ENCODE measurements at regions not wholly inside any gene's neighbourhood (a gene's known extent, or its start where the extent isn't known, plus 50 kb on each side); places are given as distances from the start of the nearest gene placed in this dataset.

DNA sequence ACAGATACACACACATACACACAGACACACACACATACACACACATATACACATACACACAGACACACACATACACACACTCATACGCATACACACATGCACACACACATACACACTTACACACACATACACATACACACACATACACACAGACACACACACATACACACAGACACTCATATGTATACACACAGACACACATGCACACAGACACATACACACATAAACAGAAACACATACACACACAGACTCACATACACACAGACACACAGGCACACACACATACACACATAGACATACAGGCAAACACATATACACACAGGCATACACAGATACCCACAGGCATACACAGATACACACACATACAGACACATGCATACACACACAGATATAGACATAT, 143.9 kb upstream of the LYZL2 start:
- no peak overlapping the region for H3K4me3 ChIP-seq (ENCODE audit: low read depth, poor library complexity, severe bottlenecking)
- intact Hi-C loops (cut with DNase I; ENCODE audit: low total_unique reads), result no loop called here
- 74 to 76% methylated on average over 1 of the region's 1 CpG for WGBS, 2 donors
- no peak for DNase-seq (ENCODE audit: low spot score in 2 of 2)
- no peak for TF ChIP-seq POLR2A (IDR thresholded peaks at IDR 0.05)

GRCh38 chr10:30770816-30771215, 141.3 kb upstream of the LYZL2 start:
- DNase-seq (ENCODE audit: low spot score in 2 of 2), result no peak
- TF ChIP-seq CTCF (IDR thresholded peaks at IDR 0.05) (no peak), POLR2A (IDR thresholded peaks at IDR 0.05) (no peak)
- WGBS, 2 donors, result 40 to 46% methylated on average over 1 of the region's 1 CpG
- intact Hi-C loops (cut with DNase I; ENCODE audit: low total_unique reads), result no loop called here
- no peak overlapping the region for H3K4me3 ChIP-seq (ENCODE audit: low read depth, poor library complexity, severe bottlenecking)

DNA sequence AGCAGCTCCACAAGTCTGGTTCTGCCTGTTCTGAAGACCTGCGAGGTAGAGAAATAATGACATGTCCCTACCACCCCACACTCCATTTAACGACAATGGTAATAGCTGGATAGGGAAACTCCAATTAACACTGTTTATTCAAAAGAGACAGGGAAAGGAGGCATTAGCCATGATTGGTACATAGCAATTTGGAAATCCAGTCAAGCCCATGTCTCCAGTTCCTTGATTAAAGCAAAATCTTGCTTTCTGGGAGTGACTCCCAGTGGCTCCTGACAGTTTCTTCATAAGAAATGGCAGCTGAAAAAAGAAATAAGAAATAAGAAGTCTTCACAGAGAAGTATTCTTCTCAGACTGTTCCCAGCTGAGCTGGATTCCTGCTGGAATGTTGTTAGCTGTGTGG, 140.7 kb upstream of the LYZL2 start:
- 95 to 97% methylated on average over 2 of the region's 2 CpGs for WGBS, 2 donors
- TF ChIP-seq CTCF (IDR thresholded peaks at IDR 0.05), result no peak
- no peak for TF ChIP-seq POLR2A (IDR thresholded peaks at IDR 0.05)
- no peak for DNase-seq (ENCODE audit: low spot score in 2 of 2)
- H3K4me3 ChIP-seq (ENCODE audit: low read depth, poor library complexity, severe bottlenecking), result no peak overlapping the region
- intact Hi-C loops (cut with DNase I; ENCODE audit: low total_unique reads), result no loop called here

DNA sequence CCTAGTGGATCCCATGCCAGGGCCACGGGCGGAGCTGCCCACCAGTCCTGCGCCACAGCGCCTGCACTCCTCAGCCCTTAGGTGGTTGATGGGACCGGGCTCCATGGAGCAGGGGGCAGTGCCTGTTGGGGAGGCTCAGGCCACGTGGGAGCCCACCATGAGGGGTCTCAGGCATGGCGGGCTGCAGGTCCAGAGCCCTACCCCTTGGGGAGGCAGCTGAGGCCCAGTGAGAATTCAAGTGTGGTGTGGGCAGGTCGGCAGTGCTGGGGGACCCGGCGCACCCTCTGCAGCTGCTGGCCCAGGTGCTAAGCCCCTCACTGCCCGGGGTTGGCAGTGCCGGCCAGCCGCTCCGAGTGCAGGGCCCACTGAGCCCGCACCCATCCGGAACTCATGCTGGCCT, 139.8 kb upstream of the LYZL2 start:
- WGBS, 2 donors, result 88 to 96% methylated on average over 9 to 11 of the region's 16 CpGs
- TF ChIP-seq POLR2A (IDR thresholded peaks at IDR 0.05) (no peak), CTCF (IDR thresholded peaks at IDR 0.05) (no peak)
- no peak overlapping the region for H3K4me3 ChIP-seq (ENCODE audit: low read depth, poor library complexity, severe bottlenecking)
- DNase-seq (ENCODE audit: low spot score in 2 of 2), result no peak
- intact Hi-C loops (cut with DNase I; ENCODE audit: low total_unique reads), result no loop called here

DNA sequence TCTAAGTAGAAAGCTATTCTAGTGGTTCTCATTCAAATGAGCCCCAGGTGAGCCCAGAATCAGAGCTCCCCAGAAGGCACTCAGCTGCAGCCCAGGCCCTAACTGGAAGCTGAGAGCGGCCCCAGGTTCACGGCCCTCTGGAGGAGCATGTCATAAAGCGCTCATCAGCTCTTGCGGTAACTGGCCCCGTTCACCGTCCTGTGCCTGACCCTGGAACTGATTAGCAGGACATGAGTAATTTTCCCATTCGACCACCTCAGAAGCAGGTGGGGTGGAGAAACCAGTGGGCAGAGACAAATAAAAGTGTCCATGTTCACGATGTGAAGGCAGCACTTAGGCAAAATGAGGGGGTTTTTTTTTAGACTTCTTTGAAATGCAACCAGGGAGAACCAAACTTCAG, 136.1 kb upstream of the LYZL2 start:
- DNase-seq (ENCODE audit: low spot score in 2 of 2), result no peak
- TF ChIP-seq POLR2A (IDR thresholded peaks at IDR 0.05), result no peak
- TF ChIP-seq CTCF (IDR thresholded peaks at IDR 0.05), result no peak
- 73 to 81% methylated on average over 8 of the region's 8 CpGs for WGBS, 2 donors
- intact Hi-C loops (cut with DNase I; ENCODE audit: low total_unique reads), result no loop called here
- no peak overlapping the region for H3K4me3 ChIP-seq (ENCODE audit: low read depth, poor library complexity, severe bottlenecking)

DNA sequence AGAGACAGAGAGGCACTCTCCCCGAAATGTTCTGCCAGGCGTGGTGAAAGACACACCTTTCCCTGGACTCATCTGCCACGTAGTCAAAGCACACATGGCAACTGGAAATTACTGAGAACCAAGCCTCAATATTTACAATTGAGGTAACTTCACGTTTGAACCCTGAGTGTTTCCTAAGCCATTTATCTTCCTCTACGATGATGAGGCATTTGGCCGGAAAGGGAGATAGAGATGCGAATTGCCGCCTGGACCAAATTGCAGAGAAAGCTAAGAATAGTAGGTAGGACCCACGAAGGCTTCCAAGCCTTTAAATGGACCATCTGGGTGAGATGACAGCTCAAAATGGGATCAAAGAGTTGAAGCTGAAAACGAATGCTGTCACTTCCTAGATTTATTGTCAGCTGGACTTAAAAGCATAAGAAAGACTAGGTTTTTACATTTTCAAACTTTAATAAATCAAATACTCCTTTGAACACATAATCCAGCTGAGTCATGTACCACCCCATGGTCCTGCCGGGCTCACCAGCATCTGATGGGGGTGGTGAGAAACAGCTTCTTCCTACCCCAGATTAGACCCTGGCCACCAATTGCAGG, 135.6 kb upstream of the LYZL2 start:
- intact Hi-C loops (cut with DNase I; ENCODE audit: low total_unique reads), result no loop called here
- no peak for DNase-seq (ENCODE audit: low spot score in 2 of 2)
- H3K4me3 ChIP-seq (ENCODE audit: low read depth, poor library complexity, severe bottlenecking), result no peak overlapping the region
- WGBS, 2 donors, result 47 to 69% methylated on average over 11 of the region's 11 CpGs
- TF ChIP-seq POLR2A (IDR thresholded peaks at IDR 0.05) (no peak), CTCF (IDR thresholded peaks at IDR 0.05) (no peak)

All from lower leg skin (tissue), 4 donors.